HCT116 (cell line): ENCODE measurements at regions not wholly inside any gene's neighbourhood (a gene's known extent, or its start where the extent isn't known, plus 50 kb on each side); places are given as distances from the start of the nearest gene placed in this dataset.

Experiments used
- ATAC-seq: fragments of 200-7000 bp; cut with Tn5 transposase; 2 replicates; pipeline ENCODE4 v1.9.1; 2020; ENCODE audit warnings: mild to moderate bottlenecking, moderate library complexity
- BruUV-seq: library from RNA; stranded (reverse); fragments of 400-500 nt; replicated peaks from 2 replicates; lab custom pipeline; 2021; lab: Mats Ljungman, UMichigan
- CTCF ChIA-PET: fragments of 300-600 bp; sonication (Branson Sonifier 250); formaldehyde crosslinking; loops from one replicate; lab custom pipeline; 2021; ENCODE audit warnings: antibody characterized with exemption; lab: Charles Lee
- POLR2A ChIA-PET: fragments of 300-600, 350-600 bp; sonication (Branson Sonifier 250); formaldehyde crosslinking; loops from one replicate; lab custom pipeline; 2021; ENCODE audit warnings: antibody characterized with exemption; lab: Charles Lee
- RAD21 ChIA-PET, 2 experiments: fragments of 300-600 bp; sonication (Branson Sonifier 250); formaldehyde crosslinking; loops; one replicate each; lab custom pipeline; 2023; ENCODE audit warnings: low total read pairs in 2 of 2; ENCODE audit not compliant: uncharacterized antibody in 2 of 2, unreplicated experiment in 2 of 2, low non-redundant PET in 1 of 2; lab: Charles Lee
- DNase-seq: peaks from one replicate; pipeline ENCODE4 v3.0.0-alpha.2; 2010; ENCODE audit warnings: low read depth, low spot score
- H2AFZ ChIP-seq: fragments of 200-600 bp; shearing (Covaris generic), sonication (generic); 2 replicates; pipeline ENCODE4 v1.6.1; 2017; ENCODE audit warnings: low read depth, mixed run types, mixed read lengths, antibody characterized with exemption, low read length; ENCODE audit not compliant: poor library complexity, severe bottlenecking
- H3K27ac ChIP-seq: 2 replicates; pipeline ENCODE4 v1.5.1; 2012; ENCODE audit warnings: low read depth, low read length
- H3K27me3 ChIP-seq: fragments of 200-600 bp; sonication (generic); 2 replicates; pipeline ENCODE4 v1.6.1; 2016; ENCODE audit warnings: mixed run types, low read length, mixed read lengths; ENCODE audit not compliant: insufficient read depth
- H3K36me3 ChIP-seq, 2 experiments: fragments of 200-500 bp in 1 of 2; fragments of 200-600 bp in 1 of 2; sonication (Bioruptor generic) in 1 of 2; sonication (generic) in 1 of 2; 2 replicates each; pipeline versions ENCODE4 v1.5.1 to v1.6.1; 2014 to 2016; ENCODE audit warnings: low read length in 2 of 2, inconsistent platforms in 1 of 2, mixed read lengths in 1 of 2, mixed run types in 1 of 2; ENCODE audit not compliant: insufficient read depth in 2 of 2, control insufficient read depth in 1 of 2
- H3K4me1 ChIP-seq, 2 experiments: fragments of 200-600 bp in 1 of 2; sonication (generic) in 1 of 2; 2 replicates each; pipeline versions ENCODE4 v1.5.1 to v1.6.1; 2012 to 2017; ENCODE audit warnings: low read length in 2 of 2, inconsistent platforms in 1 of 2, mild to moderate bottlenecking in 1 of 2, mixed read lengths in 1 of 2, mixed run types in 1 of 2, moderate library complexity in 1 of 2; ENCODE audit not compliant: insufficient read depth in 2 of 2, control insufficient read depth in 1 of 2
- H3K4me2 ChIP-seq: fragments of 200-600 bp; sonication (generic); 2 replicates; pipeline ENCODE4 v1.6.1; 2017; ENCODE audit warnings: mixed run types, low read length, mixed read lengths
- H3K4me3 ChIP-seq, 2 experiments: fragments of 200-600 bp in 1 of 2; sonication (generic) in 1 of 2; replicated peaks in 1 of 2; 2 replicates each; pipeline ENCODE4 v1.5.1; 2011 to 2016; ENCODE audit warnings: low read length in 2 of 2, control low read depth in 1 of 2, low read depth in 1 of 2, mild to moderate bottlenecking in 1 of 2, mixed read lengths in 1 of 2, mixed run types in 1 of 2
- H3K79me2 ChIP-seq: fragments of 200-600 bp; sonication (generic); 2 replicates; pipeline ENCODE4 v1.6.1; 2017; ENCODE audit warnings: mild to moderate bottlenecking, mixed run types, low read length, moderate library complexity, mixed read lengths; ENCODE audit not compliant: insufficient read depth
- H3K9ac ChIP-seq: fragments of 200-600 bp; sonication (generic); 2 replicates; pipeline ENCODE4 v1.6.1; 2016; ENCODE audit warnings: low read length, mixed read lengths
- H3K9me2 ChIP-seq: fragments of 200-600 bp; sonication (generic), shearing (Covaris generic); 2 replicates; pipeline ENCODE4 v1.6.1; 2017; ENCODE audit warnings: mixed run types, mild to moderate bottlenecking, moderate library complexity; ENCODE audit not compliant: insufficient read depth
- H3K9me3 ChIP-seq, 2 experiments: fragments of 200-500 bp in 1 of 2; fragments of 200-600 bp in 1 of 2; sonication (Bioruptor generic) in 1 of 2; sonication (generic) in 1 of 2; 2 replicates each; pipeline ENCODE4 v1.6.1; 2014 to 2017; ENCODE audit warnings: low read length in 2 of 2, mixed read lengths in 2 of 2, inconsistent platforms in 1 of 2, low read depth in 1 of 2, mild to moderate bottlenecking in 1 of 2, mixed run types in 1 of 2, moderate library complexity in 1 of 2; ENCODE audit not compliant: control insufficient read depth in 1 of 2, insufficient read depth in 1 of 2
- H4K20me1 ChIP-seq: fragments of 200-600 bp; sonication (generic), shearing (Covaris generic); 2 replicates; pipeline ENCODE4 v1.6.1; 2017; ENCODE audit warnings: mixed run types, mild to moderate bottlenecking, moderate library complexity; ENCODE audit not compliant: insufficient read depth
- ELF1 ChIP-seq: IDR thresholded peaks from 2 replicates; pipeline ENCODE4 v1.6.1; 2012; ENCODE audit warnings: low read depth, borderline replicate concordance
- EZH2 ChIP-seq: fragments of 200-600 bp; sonication (generic); IDR thresholded peaks from 2 replicates; pipeline ENCODE4 v1.6.1; 2017; ENCODE audit warnings: antibody characterized with exemption, mixed run types
- EZH2phosphoT487 ChIP-seq: fragments of 200-600 bp; IDR thresholded peaks from 2 replicates; pipeline ENCODE4 v1.6.1; 2018; ENCODE audit warnings: antibody characterized with exemption, borderline replicate concordance
- FOSL1 ChIP-seq: IDR thresholded peaks from 2 replicates; pipeline ENCODE4 v1.6.1; 2012; ENCODE audit warnings: low read depth
- JUND ChIP-seq: IDR thresholded peaks from 2 replicates; pipeline ENCODE4 v1.6.1; 2012
- POLR2AphosphoS5 ChIP-seq: IDR thresholded peaks from 2 replicates; pipeline ENCODE4 v1.6.1; 2011; ENCODE audit warnings: mild to moderate bottlenecking, low read depth, low read length, moderate library complexity
- RAD21 ChIP-seq: IDR thresholded peaks from 2 replicates; pipeline ENCODE4 v1.6.1; 2012; ENCODE audit warnings: low read depth, mild to moderate bottlenecking
- SRF ChIP-seq: IDR thresholded peaks from 2 replicates; pipeline ENCODE4 v1.6.1; 2012; ENCODE audit warnings: low read depth
- TCF7L2 ChIP-seq: IDR thresholded peaks from 2 replicates; pipeline ENCODE4 v1.7.0; 2011; ENCODE audit warnings: borderline replicate concordance, inconsistent platforms; ENCODE audit not compliant: insufficient read depth, insufficient read length; ENCODE audit errors: extremely low read depth
- ZNF274 ChIP-seq: fragments of 200-500 bp; sonication (Bioruptor generic); IDR thresholded peaks from 2 replicates; pipeline ENCODE4 v1.6.1; 2014; ENCODE audit warnings: mild to moderate bottlenecking, low read depth, low read length, inconsistent platforms
- intact Hi-C: fragments of 100-400 bp; cut with micrococcal nuclease; formaldehyde crosslinking; loops from 2 replicates; pipeline ENCODE4 v1.10.0; 2022
- TF ChIP-seq, protein P1 (sequence below): IDR thresholded peaks from 2 replicates; pipeline ENCODE4 v1.6.1; 2012
- TF ChIP-seq, protein P2 (sequence below): IDR thresholded peaks from 2 replicates; pipeline ENCODE4 v1.6.1; 2012; ENCODE audit warnings: low read depth
- TF ChIP-seq, protein P3 (sequence below), 3 experiments: fragments of 200-600 bp in 1 of 3; sonication (generic) in 1 of 3; IDR thresholded peaks in 2 of 3; conservative IDR thresholded peaks in 1 of 3; 2 replicates each; pipeline ENCODE4 v1.5.1; 2012 to 2017; ENCODE audit warnings: low read depth in 2 of 3, low read length in 2 of 3, antibody characterized with exemption in 1 of 3, borderline replicate concordance in 1 of 3, control low read depth in 1 of 3, mild to moderate bottlenecking in 1 of 3, mixed read lengths in 1 of 3, mixed run types in 1 of 3, moderate library complexity in 1 of 3; ENCODE audit not compliant: insufficient read depth in 1 of 3

DNA sequence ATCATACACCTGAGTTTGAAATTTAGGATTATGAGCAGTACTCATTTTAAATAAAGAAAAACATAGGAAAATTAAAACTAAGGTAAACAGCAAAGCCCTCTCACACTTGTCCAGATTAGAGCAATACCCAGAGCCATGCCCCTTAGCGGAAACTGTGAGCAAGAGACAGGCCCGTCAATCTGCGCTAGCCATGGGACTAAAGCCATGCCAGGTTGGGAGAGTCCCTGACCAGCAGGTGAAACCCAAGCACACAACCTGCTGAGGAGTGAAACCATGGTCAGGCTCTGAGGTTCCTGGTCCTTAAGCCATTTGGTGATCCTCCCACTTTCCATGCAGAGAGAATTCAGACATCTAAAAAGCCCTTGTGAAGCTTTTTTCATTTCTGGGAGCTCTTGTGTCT lies 494.3 kb downstream of the STK39 start:
- CTCF ChIA-PET: no interaction called here
- Histone ChIP-seq H3K27ac (no peak overlapping the region), H2AFZ (no peak overlapping the region), H3K79me2 (no peaks in the 10 kb centered on the region), H3K4me3 (no peak overlapping the region), H3K9ac (no peak overlapping the region), H3K9me2 (no peaks in the 10 kb centered on the region), H3K4me2 (no peak overlapping the region), H3K4me1 (no peaks in the 10 kb centered on the region), H4K20me1 (no peaks in the 10 kb centered on the region)
- intact Hi-C loops: no loop called here
- BruUV-seq: no TSS peak
- RAD21 ChIA-PET: no interaction called here
- no peak for ATAC-seq
- no peak for TF ChIP-seq POLR2AphosphoS5
- TF ChIP-seq TCF7L2: no peak
- TF ChIP-seq FOSL1: no peak
- TF ChIP-seq RAD21: no peak
- TF ChIP-seq JUND: no peak
- TF ChIP-seq, protein P1, sequence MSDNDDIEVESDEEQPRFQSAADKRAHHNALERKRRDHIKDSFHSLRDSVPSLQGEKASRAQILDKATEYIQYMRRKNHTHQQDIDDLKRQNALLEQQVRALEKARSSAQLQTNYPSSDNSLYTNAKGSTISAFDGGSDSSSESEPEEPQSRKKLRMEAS: no peak
- no peak for TF ChIP-seq EZH2phosphoT487
- TF ChIP-seq, protein P2, sequence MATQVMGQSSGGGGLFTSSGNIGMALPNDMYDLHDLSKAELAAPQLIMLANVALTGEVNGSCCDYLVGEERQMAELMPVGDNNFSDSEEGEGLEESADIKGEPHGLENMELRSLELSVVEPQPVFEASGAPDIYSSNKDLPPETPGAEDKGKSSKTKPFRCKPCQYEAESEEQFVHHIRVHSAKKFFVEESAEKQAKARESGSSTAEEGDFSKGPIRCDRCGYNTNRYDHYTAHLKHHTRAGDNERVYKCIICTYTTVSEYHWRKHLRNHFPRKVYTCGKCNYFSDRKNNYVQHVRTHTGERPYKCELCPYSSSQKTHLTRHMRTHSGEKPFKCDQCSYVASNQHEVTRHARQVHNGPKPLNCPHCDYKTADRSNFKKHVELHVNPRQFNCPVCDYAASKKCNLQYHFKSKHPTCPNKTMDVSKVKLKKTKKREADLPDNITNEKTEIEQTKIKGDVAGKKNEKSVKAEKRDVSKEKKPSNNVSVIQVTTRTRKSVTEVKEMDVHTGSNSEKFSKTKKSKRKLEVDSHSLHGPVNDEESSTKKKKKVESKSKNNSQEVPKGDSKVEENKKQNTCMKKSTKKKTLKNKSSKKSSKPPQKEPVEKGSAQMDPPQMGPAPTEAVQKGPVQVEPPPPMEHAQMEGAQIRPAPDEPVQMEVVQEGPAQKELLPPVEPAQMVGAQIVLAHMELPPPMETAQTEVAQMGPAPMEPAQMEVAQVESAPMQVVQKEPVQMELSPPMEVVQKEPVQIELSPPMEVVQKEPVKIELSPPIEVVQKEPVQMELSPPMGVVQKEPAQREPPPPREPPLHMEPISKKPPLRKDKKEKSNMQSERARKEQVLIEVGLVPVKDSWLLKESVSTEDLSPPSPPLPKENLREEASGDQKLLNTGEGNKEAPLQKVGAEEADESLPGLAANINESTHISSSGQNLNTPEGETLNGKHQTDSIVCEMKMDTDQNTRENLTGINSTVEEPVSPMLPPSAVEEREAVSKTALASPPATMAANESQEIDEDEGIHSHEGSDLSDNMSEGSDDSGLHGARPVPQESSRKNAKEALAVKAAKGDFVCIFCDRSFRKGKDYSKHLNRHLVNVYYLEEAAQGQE: no peak
- TF ChIP-seq SRF: no peak
- TF ChIP-seq, protein P3, sequence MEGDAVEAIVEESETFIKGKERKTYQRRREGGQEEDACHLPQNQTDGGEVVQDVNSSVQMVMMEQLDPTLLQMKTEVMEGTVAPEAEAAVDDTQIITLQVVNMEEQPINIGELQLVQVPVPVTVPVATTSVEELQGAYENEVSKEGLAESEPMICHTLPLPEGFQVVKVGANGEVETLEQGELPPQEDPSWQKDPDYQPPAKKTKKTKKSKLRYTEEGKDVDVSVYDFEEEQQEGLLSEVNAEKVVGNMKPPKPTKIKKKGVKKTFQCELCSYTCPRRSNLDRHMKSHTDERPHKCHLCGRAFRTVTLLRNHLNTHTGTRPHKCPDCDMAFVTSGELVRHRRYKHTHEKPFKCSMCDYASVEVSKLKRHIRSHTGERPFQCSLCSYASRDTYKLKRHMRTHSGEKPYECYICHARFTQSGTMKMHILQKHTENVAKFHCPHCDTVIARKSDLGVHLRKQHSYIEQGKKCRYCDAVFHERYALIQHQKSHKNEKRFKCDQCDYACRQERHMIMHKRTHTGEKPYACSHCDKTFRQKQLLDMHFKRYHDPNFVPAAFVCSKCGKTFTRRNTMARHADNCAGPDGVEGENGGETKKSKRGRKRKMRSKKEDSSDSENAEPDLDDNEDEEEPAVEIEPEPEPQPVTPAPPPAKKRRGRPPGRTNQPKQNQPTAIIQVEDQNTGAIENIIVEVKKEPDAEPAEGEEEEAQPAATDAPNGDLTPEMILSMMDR (IDR thresholded peaks at IDR 0.05 in 2 of 3, conservative IDR thresholded peaks at IDR 0.05 in 1 of 3; ENCODE audit: borderline replicate concordance in 1 of 3, insufficient read depth in 1 of 3, low read depth in 2 of 3, low read length in 2 of 3): no peak
- TF ChIP-seq ZNF274: no peak
- no peak for TF ChIP-seq EZH2
- no peak for TF ChIP-seq ELF1
- TF ChIP-seq, all 23 proteins: peak for 0
- Histone ChIP-seq H3K9me3 (no peaks in the 10 kb centered on the region), H3K27me3 (peaks cover 48% of the 10 kb centered on the region), H3K36me3 (no peaks in the 10 kb centered on the region)
- POLR2A ChIA-PET: no interaction called here
- DNase-seq: no peak
